LNCaP clone FGC (cell line): ENCODE measurements at regions not wholly inside any gene's neighbourhood (a gene's known extent, or its start where the extent isn't known, plus 50 kb on each side); places are given as distances from the start of the nearest gene placed in this dataset.
"Not testable (repeated sequence)": the region's sequence is repeated elsewhere in the genome, so short reads cannot be mapped to it uniquely, and the experiment has no call there.

Source experiments
- DNase-seq: peaks from one replicate; pipeline ENCODE4 v3.0.0-alpha.2; 2011; ENCODE audit warnings: low read depth
- H3K4me3 ChIP-seq: 2 replicates; pipeline ENCODE4 v1.5.1; 2011; ENCODE audit warnings: mild to moderate bottlenecking, low read depth, low read length, control low read depth
- CTCF ChIP-seq: IDR thresholded peaks from 2 replicates; pipeline ENCODE4 v1.5.1; 2012; ENCODE audit warnings: mild to moderate bottlenecking; ENCODE audit not compliant: control insufficient read depth, insufficient read depth; ENCODE audit errors: extremely low read depth

- TF ChIP-seq CTCF, result no peak
- no peak for DNase-seq
- H3K4me3 ChIP-seq, result no peak overlapping the region
Observed at GRCh38 chr1:189211742-189212141, 1265.9 kb downstream of the BRINP3 start.

- no peak for TF ChIP-seq CTCF
- DNase-seq, result no peak
- no peak overlapping the region for H3K4me3 ChIP-seq
Observed at GRCh38 chr1:189212606-189213005, 1265.1 kb downstream of the BRINP3 start.

GRCh38 chr1:189216886-189217285 lies 1260.8 kb downstream of the BRINP3 start:
- H3K4me3 ChIP-seq, result no peak overlapping the region
- DNase-seq, result no peak
- TF ChIP-seq CTCF, result no peak

GRCh38 chr1:189217646-189218045 lies 1260.0 kb downstream of the BRINP3 start:
- no peak for DNase-seq
- no peak overlapping the region for H3K4me3 ChIP-seq
- no peak for TF ChIP-seq CTCF

- peak; percentile 38 for TF ChIP-seq CTCF
- DNase-seq, result no peak
- H3K4me3 ChIP-seq, result no peak overlapping the region
Observed at GRCh38 chr1:189220750-189221149, 1256.9 kb downstream of the BRINP3 start.

GRCh38 chr1:189225794-189226145 lies 1251.9 kb downstream of the BRINP3 start:
- not testable (repeated sequence) for DNase-seq, H3K4me3 ChIP-seq

GRCh38 chr1:189226779-189227178 lies 1250.9 kb downstream of the BRINP3 start:
- TF ChIP-seq CTCF, result no peak
- DNase-seq, result no peak
- no peak overlapping the region for H3K4me3 ChIP-seq

GRCh38 chr1:189237008-189237407 lies 1240.7 kb downstream of the BRINP3 start:
- TF ChIP-seq CTCF, result no peak
- no peak overlapping the region for H3K4me3 ChIP-seq
- no peak for DNase-seq
